Stimulated activated CD8-positive, alpha-beta memory T cell treated with anti-CD3 and anti-CD28 coated beads, Interleukin-4, amount 100 ng/mL, for 48 hours (primary cell): ENCODE measurements at regions not wholly inside any gene's neighbourhood (a gene's known extent, or its start where the extent isn't known, plus 50 kb on each side); places are given as distances from the start of the nearest gene placed in this dataset.
"Not testable (repeated sequence)": the region's sequence is repeated elsewhere in the genome, so short reads cannot be mapped to it uniquely, and the experiment has no call there.

Experiments used
- DNase-seq: peaks from one replicate; pipeline ENCODE4 v3.0.0-alpha.2; 2020

DNA sequence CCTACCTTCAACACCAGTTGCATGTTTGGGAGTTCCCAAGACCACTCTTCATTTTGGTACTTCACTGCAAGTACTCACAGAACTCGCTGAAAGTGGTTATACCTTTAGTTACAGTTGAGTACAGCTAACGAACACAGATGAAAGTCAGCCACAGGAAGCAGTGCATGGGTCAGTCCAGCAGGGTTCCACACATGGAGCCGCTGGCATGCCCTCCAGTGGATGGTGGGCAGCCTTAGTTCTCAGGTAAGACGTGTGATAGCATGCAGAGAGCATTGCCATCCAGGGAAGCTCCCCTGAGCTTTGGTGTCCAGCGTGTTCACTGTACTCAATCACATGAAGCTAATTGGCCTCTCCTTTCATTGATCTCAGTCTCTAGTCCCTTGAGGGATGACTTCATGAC lies 815.3 kb downstream of the RNF144A start:
- no peak for DNase-seq

DNA sequence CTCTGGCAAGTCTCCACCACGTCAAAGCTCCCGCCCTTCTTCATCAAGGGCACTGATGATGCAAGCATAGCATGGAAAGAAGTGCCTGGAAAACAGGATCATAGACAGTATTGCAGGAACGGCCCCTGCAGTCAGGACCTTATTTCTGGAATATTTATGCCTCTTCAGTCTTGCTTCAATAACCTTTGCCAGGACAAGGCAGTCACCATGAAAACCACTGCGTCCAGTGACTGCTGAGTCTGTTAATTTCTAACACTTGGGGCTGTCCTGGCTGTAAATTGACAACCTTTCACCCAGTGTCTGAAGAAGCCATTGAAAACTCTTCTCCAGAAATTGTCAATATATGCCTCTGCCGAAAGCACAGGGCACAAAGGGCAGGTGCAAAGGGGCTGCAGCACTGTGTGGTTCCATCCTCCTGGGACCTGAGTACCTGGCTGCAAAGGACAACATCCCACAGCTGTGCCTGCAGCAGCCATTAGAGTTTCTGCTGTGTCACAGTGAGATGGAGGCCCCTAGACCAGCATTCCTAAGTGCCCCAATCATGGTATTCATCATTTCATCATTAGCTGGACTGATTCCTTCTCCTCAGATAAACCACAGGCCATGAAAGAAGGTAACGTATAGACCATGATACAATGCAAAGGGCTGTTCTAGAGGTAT lies 819.6 kb downstream of the RNF144A start:
- DNase-seq = no peak

DNA sequence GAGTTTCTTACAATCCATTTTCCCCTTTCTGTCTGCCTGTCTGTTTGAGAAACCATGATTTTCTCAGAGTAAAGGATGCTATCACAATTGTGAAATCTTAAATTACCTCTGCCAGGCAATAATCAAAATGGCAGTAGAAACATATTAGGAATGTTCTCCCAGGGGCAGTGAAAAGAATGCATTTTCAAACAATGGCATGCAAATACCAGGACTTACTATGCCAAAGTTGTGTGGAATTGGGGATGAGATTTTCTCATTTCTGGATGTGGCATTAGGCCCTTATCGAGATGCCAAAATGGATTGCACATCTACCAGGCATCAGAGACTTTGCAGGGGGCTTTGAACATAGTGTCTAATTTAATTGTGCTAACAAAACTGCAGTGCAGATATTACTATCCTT lies 821.4 kb downstream of the RNF144A start:
- no peak for DNase-seq

GRCh38 chr2:7740114-7740513 lies 822.9 kb downstream of the RNF144A start:
- DNase-seq = no peak

- DNase-seq = no peak
Measured at GRCh38 chr2:7742301-7742700, 825.1 kb downstream of the RNF144A start.

GRCh38 chr2:7744827-7745226 lies 827.6 kb downstream of the RNF144A start:
- DNase-seq = peak; percentile 62

- DNase-seq = no peak
Measured at GRCh38 chr2:7745369-7745768, 828.2 kb downstream of the RNF144A start.

DNA sequence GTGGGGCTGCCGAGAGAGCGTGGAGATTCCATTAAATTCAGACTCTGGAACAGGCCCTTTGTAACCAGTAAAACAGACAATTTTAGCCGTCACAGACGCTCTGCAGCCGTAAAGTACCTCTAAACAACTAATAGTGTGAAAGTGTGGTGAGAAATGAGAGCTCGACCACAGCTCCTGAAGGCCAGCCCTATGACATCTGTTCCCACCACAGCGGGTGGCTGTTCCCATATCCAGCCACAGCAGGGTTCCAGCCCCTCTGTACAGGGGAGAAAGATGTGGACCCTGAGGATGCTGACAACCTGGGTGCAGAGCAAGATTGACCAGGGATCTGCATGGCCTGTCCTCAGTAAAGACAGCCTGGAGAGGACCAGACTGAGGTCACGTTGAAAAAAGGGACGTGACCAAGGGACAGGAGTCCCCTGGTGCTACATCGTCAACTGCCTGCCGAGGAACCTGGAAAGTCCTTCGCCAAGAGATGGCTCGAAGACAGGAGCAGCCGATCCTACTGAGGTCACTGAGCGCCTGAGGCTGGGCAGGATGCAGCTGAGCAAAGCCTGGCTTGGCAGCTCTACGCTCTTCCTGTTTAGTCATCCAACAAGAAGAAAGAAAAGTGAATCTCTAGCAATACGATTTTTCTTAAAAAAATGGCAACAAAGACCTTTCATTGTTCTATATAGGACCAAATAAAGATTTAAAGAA lies 831.7 kb downstream of the RNF144A start:
- no peak for DNase-seq

GRCh38 chr2:7749895-7750559 lies 832.8 kb downstream of the RNF144A start:
- no peak for DNase-seq

GRCh38 chr2:7752291-7752690 lies 835.1 kb downstream of the RNF144A start:
- DNase-seq = no peak

DNA sequence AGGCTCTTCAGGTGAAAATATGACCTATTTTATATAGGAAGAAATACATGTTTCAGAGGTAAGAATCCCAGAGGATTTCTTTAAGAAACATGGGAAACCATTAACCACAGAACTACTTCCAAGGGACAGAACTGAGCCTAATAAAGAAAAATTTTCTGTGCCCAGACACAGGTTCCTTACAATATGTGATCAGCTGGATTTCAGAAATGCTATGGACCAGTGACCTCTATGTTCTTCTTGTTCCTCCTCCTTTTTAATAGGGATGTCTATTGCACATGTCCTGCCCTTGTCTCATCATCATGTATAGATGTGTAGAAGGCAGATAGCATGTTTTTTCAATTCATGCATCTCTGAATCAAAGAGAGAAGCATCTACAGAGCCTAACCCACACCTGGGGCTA lies 836.6 kb downstream of the RNF144A start:
- DNase-seq = no peak

- DNase-seq = no peak
Measured at GRCh38 chr2:7755879-7756278, 838.7 kb downstream of the RNF144A start.

GRCh38 chr2:7758073-7758759 lies 841.0 kb downstream of the RNF144A start:
- DNase-seq = no peak

DNA sequence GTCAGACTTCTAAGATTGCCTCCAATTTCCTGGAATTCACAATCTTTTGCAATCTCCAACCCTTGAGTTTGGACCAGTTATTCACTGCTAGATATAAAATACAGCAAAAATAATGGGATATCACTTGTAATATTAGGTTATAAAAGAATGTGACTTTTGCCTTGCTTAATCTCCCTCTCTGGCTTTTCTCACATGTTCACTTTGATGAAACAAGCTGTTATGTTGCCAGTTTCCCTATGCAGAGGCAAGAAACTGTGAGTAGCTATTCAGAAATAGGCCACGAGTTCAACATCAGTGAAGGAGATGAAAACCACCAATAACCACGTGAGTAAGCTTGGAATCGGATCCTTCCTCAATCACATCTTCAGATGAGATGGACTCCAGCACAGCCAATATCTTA lies 842.7 kb downstream of the RNF144A start:
- DNase-seq = no peak

DNA sequence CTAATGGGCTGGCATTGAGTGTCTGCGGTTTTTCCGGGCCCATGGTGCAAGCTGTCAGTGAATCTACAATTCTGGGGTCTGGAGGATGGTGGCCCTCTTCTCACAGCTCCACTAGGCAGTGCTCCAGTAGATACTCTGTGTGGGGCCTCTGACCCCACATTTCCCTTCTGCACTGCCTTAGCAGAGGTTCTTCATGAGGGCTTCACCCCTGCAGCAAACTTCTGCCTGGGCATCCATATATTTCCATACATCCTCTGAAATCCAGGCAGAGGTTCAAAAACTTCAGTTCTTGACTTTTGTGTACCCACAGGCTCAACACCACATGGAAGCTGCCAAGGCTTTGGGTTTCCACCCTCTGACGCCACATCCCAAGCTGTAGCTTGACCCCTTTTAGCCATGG lies 846.2 kb downstream of the RNF144A start:
- not testable (repeated sequence) for DNase-seq

DNA sequence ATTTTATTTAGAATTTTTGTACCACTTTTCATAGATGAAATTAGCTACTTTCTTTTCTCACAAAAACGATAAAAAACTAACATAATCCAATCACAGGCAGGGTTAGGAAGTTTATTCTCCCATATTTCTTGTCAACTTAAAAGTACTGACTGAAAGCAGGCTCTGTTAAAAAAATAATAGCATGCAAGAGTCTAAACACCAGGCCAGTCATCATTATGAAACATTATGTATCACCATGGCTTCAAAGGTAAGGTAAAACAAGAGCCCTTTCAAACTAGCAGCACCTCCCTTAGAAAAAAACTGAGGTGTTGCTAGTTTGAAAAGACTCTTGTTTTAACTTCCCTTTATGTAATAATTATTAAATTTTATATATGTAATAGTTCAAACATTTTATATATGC lies 848.0 kb downstream of the RNF144A start:
- DNase-seq = no peak

DNA sequence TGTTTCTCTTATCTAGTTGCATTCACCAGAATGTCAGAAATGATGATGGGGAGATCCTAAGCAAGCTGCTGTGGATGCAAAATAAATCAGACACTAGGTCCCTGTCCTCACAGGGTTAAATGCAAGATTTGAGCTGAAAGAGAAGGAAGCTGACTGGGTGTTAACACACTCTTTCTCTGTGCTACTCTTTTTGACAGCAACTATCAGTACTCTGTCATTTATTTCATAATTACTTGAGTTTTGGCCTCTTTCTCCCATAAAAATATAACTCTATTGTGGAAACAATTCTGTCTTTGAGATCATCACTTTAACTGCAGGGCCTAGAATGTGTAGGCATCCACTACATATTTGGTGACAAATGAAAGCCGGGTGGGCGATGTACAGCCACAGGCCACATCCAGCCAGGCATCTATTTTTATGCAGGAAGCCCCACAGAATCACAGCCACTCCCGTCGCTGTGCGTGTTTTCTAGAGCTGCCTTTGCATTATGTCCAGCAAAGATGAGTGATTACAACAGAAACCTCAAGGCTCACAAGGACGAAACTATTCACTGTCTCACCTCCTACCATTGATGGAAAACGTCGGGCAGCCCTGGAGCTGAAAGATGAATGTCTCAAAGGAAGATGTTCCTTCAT lies 849.0 kb downstream of the RNF144A start:
- peak; percentile 47 for DNase-seq

DNA sequence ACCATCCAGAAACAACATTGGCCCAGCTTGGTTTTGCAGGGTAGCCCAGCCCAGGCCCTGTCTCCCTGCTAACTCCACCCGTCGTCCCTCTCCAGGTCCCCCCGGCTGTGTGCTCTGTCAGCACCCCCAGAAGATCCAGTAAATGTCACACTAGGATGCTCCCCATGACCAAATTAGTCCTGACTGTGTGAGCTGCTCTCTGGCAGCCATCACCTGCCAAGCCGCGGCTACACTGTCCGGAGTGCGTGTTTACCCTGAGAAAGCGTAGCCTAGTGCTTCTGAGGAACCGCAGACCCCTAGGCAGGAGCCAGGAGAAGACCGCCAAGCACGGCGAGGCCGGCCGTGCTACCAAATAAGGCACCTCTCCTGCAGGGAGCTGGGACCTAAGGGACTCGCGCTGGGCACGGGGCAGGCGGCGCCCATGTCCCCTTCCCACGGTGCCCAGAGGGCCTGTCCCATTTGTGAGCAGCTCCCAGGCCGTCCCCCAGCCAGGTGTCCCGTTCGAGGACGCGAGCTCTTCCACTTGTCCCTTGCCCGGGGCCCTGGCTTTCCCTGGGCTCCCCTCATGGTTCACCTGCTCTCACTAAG lies 849.9 kb downstream of the RNF144A start:
- DNase-seq = no peak

DNA sequence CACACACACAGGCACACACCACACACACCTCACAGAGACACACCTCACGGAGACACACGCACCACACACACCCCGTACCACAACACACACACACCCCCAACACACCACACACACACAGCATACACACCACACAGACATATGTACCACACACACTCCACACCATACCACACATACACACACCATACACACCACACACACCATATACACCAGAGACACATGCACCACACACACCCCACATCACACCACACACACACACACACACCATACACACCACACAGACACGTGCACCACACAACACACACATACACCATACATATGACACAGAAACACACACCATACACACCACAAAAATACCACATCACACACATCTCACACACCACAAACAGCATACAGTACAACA lies 850.7 kb downstream of the RNF144A start:
- DNase-seq = no peak

DNA sequence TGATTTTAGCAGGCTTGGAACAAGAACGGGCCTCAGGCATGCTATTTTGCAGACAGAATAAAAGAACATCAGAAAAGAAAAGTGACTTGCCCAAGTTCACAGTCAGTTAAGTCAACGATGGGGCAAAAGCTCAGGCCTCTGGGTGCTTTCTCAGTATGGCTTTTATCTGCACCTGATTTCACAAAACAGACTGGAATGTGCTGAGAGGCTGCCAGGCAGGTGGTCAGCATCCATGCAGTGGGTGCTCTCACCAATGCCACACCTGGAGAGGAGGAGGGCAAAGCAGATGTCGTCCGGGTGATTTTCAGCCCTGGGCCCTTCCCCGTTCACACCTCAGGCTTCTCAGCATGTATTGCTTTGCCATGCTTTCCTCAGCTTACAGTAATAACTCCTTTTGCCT lies 854.6 kb downstream of the RNF144A start:
- no peak for DNase-seq

- DNase-seq = peak; percentile 68
Measured at GRCh38 chr2:7773362-7774360, 856.4 kb downstream of the RNF144A start.
